Transverse colon (tissue), 4 donors: ENCODE measurements at regions not wholly inside any gene's neighbourhood (a gene's known extent, or its start where the extent isn't known, plus 50 kb on each side); places are given as distances from the start of the nearest gene placed in this dataset.

Experiments
- EP300 ChIP-seq: sonication (generic); formaldehyde crosslinking; IDR thresholded peaks from one replicate; pipeline ENCODE4 v1.6.1; 2017; ENCODE audit warnings: antibody characterized with exemption, low read depth
- POLR2A ChIP-seq: fragments of 450-650 bp; IDR thresholded peaks from one replicate; pipeline ENCODE4 v1.6.1; 2016; ENCODE audit warnings: antibody characterized with exemption, mild to moderate bottlenecking, moderate library complexity
- POLR2AphosphoS5 ChIP-seq, 3 donors: sonication (generic); formaldehyde crosslinking; IDR thresholded peaks; one replicate each; pipeline ENCODE4 v1.6.1; 2016; ENCODE audit warnings: antibody characterized with exemption in 3 of 3
- TF ChIP-seq, protein P1 (sequence below), 5 experiments: fragments of 200-600 bp in 3 of 5; fragments of 450-650 bp in 2 of 5; sonication (generic) in 3 of 5; IDR thresholded peaks; 1 replicate in 2 of 5; 2 replicates in 3 of 5; pipeline ENCODE4 v1.5.1; 2016 to 2017; ENCODE audit warnings: antibody characterized with exemption in 5 of 5, inconsistent platforms in 3 of 5, mild to moderate bottlenecking in 2 of 5, moderate library complexity in 1 of 5

- TF ChIP-seq, protein P1, sequence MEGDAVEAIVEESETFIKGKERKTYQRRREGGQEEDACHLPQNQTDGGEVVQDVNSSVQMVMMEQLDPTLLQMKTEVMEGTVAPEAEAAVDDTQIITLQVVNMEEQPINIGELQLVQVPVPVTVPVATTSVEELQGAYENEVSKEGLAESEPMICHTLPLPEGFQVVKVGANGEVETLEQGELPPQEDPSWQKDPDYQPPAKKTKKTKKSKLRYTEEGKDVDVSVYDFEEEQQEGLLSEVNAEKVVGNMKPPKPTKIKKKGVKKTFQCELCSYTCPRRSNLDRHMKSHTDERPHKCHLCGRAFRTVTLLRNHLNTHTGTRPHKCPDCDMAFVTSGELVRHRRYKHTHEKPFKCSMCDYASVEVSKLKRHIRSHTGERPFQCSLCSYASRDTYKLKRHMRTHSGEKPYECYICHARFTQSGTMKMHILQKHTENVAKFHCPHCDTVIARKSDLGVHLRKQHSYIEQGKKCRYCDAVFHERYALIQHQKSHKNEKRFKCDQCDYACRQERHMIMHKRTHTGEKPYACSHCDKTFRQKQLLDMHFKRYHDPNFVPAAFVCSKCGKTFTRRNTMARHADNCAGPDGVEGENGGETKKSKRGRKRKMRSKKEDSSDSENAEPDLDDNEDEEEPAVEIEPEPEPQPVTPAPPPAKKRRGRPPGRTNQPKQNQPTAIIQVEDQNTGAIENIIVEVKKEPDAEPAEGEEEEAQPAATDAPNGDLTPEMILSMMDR (IDR thresholded peaks at IDR 0.05), result no peak
- TF ChIP-seq POLR2A, result no peak
- TF ChIP-seq EP300, result no peak
- no peak for TF ChIP-seq POLR2AphosphoS5 (IDR thresholded peaks at IDR 0.05)
These were observed 100.7 kb upstream of the ACTRT2 start for GRCh38 chr1:2920421-2921015.
